HFF-Myc (cell line): ENCODE measurements at regions not wholly inside any gene's neighbourhood (a gene's known extent, or its start where the extent isn't known, plus 50 kb on each side); places are given as distances from the start of the nearest gene placed in this dataset.
"Not testable (repeated sequence)": the region's sequence is repeated elsewhere in the genome, so short reads cannot be mapped to it uniquely, and the experiment has no call there.

Experiments used
- DNase-seq: peaks from one replicate; pipeline ENCODE4 v3.0.0-alpha.2; 2011; ENCODE audit warnings: low read depth; ENCODE audit errors: extremely low read depth
- H3K4me3 ChIP-seq: replicated peaks from 2 replicates; pipeline ENCODE4 v1.5.1; 2011; ENCODE audit warnings: low read depth, mild to moderate bottlenecking, control low read depth, low read length
- TF ChIP-seq, protein P1 (sequence below): IDR thresholded peaks from 2 replicates; pipeline ENCODE4 v1.5.1; 2012; ENCODE audit warnings: mild to moderate bottlenecking, low read depth, low read length, control low read depth; ENCODE audit errors: missing control alignments

DNA sequence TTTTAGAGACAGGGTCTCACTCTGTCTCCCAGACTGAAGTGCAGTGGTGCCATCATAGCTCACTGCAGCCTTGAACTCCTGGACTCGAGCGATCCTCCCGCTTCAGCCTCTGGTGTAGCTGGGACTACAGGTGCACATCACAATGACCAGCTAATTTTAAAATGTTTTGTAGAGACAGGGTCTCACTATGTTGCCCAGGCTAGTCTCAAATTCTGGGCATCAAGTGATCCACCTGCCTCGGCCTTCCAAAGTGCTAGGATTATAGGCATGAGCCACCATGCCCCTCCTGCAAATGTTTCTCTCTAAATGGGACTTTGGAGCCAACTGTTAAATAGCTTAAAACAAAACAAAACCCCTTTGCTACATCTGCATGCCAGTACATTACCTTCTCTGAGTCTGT, 82.2 kb upstream of the BRD7 start:
- H3K4me3 ChIP-seq = no peak overlapping the region
- no peak for DNase-seq

DNA sequence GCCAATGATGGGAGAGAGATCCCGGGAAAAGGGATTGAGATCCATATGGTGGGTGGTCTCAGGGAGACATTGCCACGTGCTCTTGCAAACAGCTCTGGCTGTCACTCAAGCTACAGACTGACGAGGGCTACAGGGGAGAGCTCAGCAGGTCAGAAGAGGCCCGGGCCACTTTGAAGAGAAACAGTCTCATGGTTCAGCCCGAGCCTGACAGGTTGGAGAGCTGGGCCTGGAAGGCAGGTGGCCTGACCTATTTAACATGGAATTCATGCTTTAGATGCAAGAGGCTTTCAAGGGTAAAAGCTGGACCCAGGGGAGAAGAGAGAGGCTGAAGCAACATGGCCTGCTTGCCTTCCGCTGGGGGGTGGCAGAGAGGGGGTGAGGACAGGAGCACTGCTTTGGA, 81.0 kb upstream of the BRD7 start:
- DNase-seq = no peak
- TF ChIP-seq, protein P1, sequence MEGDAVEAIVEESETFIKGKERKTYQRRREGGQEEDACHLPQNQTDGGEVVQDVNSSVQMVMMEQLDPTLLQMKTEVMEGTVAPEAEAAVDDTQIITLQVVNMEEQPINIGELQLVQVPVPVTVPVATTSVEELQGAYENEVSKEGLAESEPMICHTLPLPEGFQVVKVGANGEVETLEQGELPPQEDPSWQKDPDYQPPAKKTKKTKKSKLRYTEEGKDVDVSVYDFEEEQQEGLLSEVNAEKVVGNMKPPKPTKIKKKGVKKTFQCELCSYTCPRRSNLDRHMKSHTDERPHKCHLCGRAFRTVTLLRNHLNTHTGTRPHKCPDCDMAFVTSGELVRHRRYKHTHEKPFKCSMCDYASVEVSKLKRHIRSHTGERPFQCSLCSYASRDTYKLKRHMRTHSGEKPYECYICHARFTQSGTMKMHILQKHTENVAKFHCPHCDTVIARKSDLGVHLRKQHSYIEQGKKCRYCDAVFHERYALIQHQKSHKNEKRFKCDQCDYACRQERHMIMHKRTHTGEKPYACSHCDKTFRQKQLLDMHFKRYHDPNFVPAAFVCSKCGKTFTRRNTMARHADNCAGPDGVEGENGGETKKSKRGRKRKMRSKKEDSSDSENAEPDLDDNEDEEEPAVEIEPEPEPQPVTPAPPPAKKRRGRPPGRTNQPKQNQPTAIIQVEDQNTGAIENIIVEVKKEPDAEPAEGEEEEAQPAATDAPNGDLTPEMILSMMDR = no peak
- no peak overlapping the region for H3K4me3 ChIP-seq

More for the DNA sequence above, 82.2 kb upstream of the BRD7 start:
- TF ChIP-seq, protein P1 = no peak

GRCh38 chr16:50448981-50449380, 80.2 kb upstream of the BRD7 start:
- DNase-seq = no peak
- H3K4me3 ChIP-seq = no peak overlapping the region
- TF ChIP-seq, protein P1 = no peak

- DNase-seq = no peak
- TF ChIP-seq, protein P1 = no peak
- H3K4me3 ChIP-seq = no peak overlapping the region
These were observed 79.7 kb upstream of the BRD7 start for GRCh38 chr16:50448522-50448921.

GRCh38 chr16:50447386-50447785, 78.6 kb upstream of the BRD7 start:
- not testable (repeated sequence) for DNase-seq, H3K4me3 ChIP-seq

DNA sequence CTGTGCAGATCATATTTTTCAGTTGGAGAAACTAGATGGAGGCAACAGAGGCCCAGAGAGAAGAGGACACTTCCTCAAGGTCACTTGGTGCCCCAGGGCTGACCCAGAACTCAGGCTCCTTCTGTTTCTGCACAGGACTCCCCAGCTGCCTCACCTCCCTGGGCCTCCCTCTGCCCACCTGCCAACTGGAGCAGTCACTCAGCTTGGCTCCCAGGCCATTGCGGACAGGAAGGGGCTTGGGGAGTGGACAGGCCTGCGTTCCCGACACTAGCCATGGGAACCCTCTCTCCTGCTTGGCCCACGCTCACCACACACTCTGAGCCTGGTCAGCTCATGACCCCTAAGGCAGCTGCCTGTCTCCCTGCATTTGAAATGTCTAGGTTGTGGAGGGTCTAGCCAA, 78.1 kb upstream of the BRD7 start:
- TF ChIP-seq, protein P1 = no peak
- DNase-seq = no peak
- no peak overlapping the region for H3K4me3 ChIP-seq

DNA sequence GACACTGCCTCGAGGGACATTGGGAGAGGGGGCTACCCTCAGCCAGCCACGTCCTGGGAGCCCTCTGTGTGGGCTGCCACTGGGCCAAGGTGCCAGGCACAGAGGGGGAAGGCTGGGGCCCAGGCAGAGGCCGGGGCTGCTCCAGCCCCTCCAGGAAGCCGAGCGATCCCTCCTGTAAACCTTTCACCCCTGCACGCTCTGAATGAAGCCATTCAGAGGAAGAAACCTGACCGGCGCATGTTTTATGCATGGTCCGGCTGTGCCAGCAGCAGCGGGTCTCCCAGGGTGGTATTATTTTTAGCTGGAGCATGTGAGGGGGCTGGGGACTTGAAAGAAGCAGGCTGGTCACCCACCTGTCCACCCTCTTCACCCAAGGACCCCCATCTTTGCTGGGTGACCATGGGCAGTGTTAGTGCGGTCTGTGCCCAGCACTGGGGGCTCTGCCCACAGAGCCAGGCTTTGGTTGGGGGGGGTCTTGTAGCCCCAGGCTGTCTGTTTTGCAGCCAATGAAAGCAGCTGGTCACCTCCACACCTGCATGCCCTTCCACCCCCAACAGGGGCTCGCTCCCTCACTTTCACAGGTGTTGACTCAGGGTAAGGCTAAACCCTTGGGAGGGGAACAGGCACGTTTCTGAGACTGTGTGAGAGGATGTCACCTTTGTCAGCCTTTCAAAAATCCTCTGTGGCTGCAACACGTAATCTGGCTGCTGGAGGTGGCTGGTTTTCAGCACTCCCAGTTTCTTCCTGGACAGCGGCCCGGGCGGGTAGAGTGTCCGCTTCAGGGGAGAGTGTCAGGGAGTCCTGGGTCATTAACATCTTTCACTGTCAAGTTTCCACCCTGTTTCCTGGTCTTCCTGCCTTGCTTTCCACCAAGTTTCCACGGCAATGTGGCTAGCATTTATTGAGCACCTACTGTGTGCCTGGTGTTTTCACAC, 77.1 kb upstream of the BRD7 start:
- no peak for DNase-seq
- no peak overlapping the region for H3K4me3 ChIP-seq
- TF ChIP-seq, protein P1 = no peak
